ENCODE measurements at regions not wholly inside any gene's neighbourhood (a gene's known extent, or its start where the extent isn't known, plus 50 kb on each side); places are given as distances from the start of the nearest gene placed in this dataset.

DNA sequence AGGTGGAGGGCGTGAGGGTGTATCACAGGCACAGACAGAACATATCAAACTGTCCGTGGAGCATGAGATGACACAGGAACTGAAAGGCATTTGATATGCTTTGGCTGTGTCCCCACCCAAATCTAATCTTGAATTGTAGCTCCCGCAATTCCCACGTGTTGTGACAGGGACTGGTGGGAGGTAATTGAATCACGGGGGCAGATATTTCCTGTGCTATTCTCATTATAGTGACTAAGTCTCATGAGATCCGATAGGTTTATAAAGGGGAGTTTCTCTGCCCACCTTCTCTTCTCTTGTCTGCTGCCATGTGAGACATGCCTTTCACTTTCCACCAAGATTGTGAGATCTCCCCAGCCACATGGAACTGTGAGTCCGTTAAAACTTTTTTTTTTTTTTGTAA lies 123.1 kb upstream of the PIEZO2 start:
- TF ChIP-seq, protein P1, sequence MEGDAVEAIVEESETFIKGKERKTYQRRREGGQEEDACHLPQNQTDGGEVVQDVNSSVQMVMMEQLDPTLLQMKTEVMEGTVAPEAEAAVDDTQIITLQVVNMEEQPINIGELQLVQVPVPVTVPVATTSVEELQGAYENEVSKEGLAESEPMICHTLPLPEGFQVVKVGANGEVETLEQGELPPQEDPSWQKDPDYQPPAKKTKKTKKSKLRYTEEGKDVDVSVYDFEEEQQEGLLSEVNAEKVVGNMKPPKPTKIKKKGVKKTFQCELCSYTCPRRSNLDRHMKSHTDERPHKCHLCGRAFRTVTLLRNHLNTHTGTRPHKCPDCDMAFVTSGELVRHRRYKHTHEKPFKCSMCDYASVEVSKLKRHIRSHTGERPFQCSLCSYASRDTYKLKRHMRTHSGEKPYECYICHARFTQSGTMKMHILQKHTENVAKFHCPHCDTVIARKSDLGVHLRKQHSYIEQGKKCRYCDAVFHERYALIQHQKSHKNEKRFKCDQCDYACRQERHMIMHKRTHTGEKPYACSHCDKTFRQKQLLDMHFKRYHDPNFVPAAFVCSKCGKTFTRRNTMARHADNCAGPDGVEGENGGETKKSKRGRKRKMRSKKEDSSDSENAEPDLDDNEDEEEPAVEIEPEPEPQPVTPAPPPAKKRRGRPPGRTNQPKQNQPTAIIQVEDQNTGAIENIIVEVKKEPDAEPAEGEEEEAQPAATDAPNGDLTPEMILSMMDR (IDR thresholded peaks at IDR 0.05), result no peak
- no peak for TF ChIP-seq POLR2A (IDR thresholded peaks at IDR 0.05)
